Upper lobe of left lung (tissue), 6 donors: ENCODE measurements at regions not wholly inside any gene's neighbourhood (a gene's known extent, or its start where the extent isn't known, plus 50 kb on each side); places are given as distances from the start of the nearest gene placed in this dataset.

Source experiments
- ATAC-seq, 2 donors: fragments of 200-7000 bp; cut with Tn5 transposase; one replicate each; pipeline ENCODE4 v1.9.1; 2022; ENCODE audit warnings: mild to moderate bottlenecking in 2 of 2, moderate library complexity in 2 of 2; ENCODE audit not compliant: low FRiP score in 2 of 2
- DNase-seq, 2 donors: peaks; one replicate each; pipeline ENCODE4 v3.0.0-alpha.2; 2019 to 2020
- H3K27ac ChIP-seq, 4 donors: fragments of 200-600 bp; sonication (generic); one replicate each; pipeline ENCODE4 v1.5.1; 2016 to 2019
- H3K27me3 ChIP-seq, 4 donors: fragments of 200-600 bp; sonication (generic); one replicate each; pipeline ENCODE4 v1.5.1; 2017 to 2019
- H3K36me3 ChIP-seq, 4 donors: fragments of 200-600 bp; sonication (generic); one replicate each; pipeline ENCODE4 v1.5.1; 2016 to 2019
- H3K4me1 ChIP-seq, 4 donors: fragments of 200-600 bp; sonication (generic); one replicate each; pipeline ENCODE4 v1.5.1; 2018 to 2019
- H3K4me3 ChIP-seq, 4 donors: fragments of 200-600 bp; sonication (generic); one replicate each; pipeline ENCODE4 v1.5.1; 2017 to 2019; ENCODE audit warnings: mild to moderate bottlenecking in 2 of 4, moderate library complexity in 1 of 4
- H3K9me3 ChIP-seq, 4 donors: fragments of 200-600 bp; sonication (generic); one replicate each; pipeline ENCODE4 v1.5.1; 2018 to 2019
- CTCF ChIP-seq, 6 experiments: fragments of 450-650 bp in 4 of 6; fragments of 200-600 bp in 2 of 6; sonication (generic) in 2 of 6; IDR thresholded peaks; one replicate each; pipeline ENCODE4 v1.5.1; 2016 to 2019; ENCODE audit warnings: antibody characterized with exemption in 6 of 6
- EP300 ChIP-seq, 4 donors: sonication (generic); formaldehyde crosslinking; IDR thresholded peaks; one replicate each; pipeline ENCODE4 v1.5.1; 2017; ENCODE audit warnings: antibody characterized with exemption in 4 of 4, control low read depth in 2 of 4
- POLR2A ChIP-seq, 4 donors: fragments of 450-650 bp; IDR thresholded peaks; one replicate each; pipeline ENCODE4 v1.5.1; 2016 to 2017; ENCODE audit warnings: antibody characterized with exemption in 4 of 4, mild to moderate bottlenecking in 2 of 4
- POLR2AphosphoS5 ChIP-seq, 2 donors: sonication (generic); formaldehyde crosslinking; IDR thresholded peaks; one replicate each; pipeline ENCODE4 v1.5.1; 2017; ENCODE audit warnings: antibody characterized with exemption in 2 of 2
- WGBS, 2 donors: methylation state at CpG; one replicate each; pipeline ENCODE4 v1.1.5; 2017 to 2018; 5-methylcytosine and 5-hydroxymethylcytosine counted together
- donor health status: DM: no; HTN: no; CAD: no; lungs with moderate emphysema.
- donor health status: DM: no; HTN: yes; CAD: no; lungs with severe emphysema.

DNA sequence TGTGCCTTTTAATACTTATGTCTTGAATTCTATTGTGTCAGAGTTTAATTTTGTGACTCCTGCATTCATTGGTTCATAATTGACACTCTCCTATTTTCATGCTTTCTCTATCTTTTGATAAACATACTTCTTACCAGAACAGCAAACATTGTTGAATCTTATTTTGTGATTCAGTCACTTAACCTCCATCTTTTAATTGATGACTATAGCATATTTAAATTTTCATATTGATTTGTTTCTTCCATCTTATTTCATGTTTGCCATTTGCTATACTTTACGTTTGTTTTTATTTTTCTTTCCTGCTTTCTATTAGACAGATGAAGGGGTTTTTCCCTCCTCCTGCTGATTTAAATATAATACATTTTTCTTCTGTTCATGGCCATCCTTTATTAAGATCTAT lies 115.5 kb upstream of the FAM9A start:
- Histone ChIP-seq H3K4me1 (no peaks in the 10 kb centered on the region), H3K4me3 (no peak overlapping the region), H3K36me3 (no peaks in the 10 kb centered on the region), H3K27ac (no peak overlapping the region), H3K9me3 (no peaks in the 10 kb centered on the region), H3K27me3 (no peaks in the 10 kb centered on the region)
- TF ChIP-seq POLR2A (IDR thresholded peaks at IDR 0.05) (no peak), POLR2AphosphoS5 (IDR thresholded peaks at IDR 0.05) (no peak), EP300 (IDR thresholded peaks at IDR 0.05) (no peak), CTCF (IDR thresholded peaks at IDR 0.05) (no peak)
- DNase-seq (no peak), ATAC-seq (no peak)
- 45 to 78% methylated on average over 1 of the region's 1 CpG for WGBS, 2 donors

- 57% methylated on average over 4 of the region's 4 CpGs for WGBS, 2 donors
- H3K36me3 ChIP-seq, result no peaks in the 10 kb centered on the region
- DNase-seq (no peak), ATAC-seq (no peak)
- no peak overlapping the region for H3K27ac ChIP-seq
- TF ChIP-seq POLR2A (IDR thresholded peaks at IDR 0.05) (no peak), CTCF (IDR thresholded peaks at IDR 0.05) (no peak), POLR2AphosphoS5 (IDR thresholded peaks at IDR 0.05) (no peak), EP300 (IDR thresholded peaks at IDR 0.05) (no peak)
- H3K4me1 ChIP-seq, result no peaks in the 10 kb centered on the region
- H3K4me3 ChIP-seq, result no peak overlapping the region
- H3K27me3 ChIP-seq, result no peaks in the 10 kb centered on the region
- no peaks in the 10 kb centered on the region for H3K9me3 ChIP-seq
Observed at GRCh38 chrX:8914681-8915080, 113.5 kb upstream of the FAM9A start.

GRCh38 chrX:8913655-8914409 lies 112.6 kb upstream of the FAM9A start:
- Histone ChIP-seq H3K36me3 (no peaks in the 10 kb centered on the region), H3K27ac (no peak overlapping the region), H3K9me3 (no peaks in the 10 kb centered on the region), H3K4me3 (no peak overlapping the region), H3K27me3 (no peaks in the 10 kb centered on the region), H3K4me1 (no peaks in the 10 kb centered on the region)
- peak in 1 of 2 donors; percentile 82 for ATAC-seq
- DNase-seq, result no peak
- 72 to 76% methylated on average over 6 of the region's 6 CpGs for WGBS, 2 donors
- TF ChIP-seq POLR2AphosphoS5 (IDR thresholded peaks at IDR 0.05), result no peak
- no peak for TF ChIP-seq EP300 (IDR thresholded peaks at IDR 0.05)
- no peak for TF ChIP-seq CTCF (IDR thresholded peaks at IDR 0.05)
- no peak for TF ChIP-seq POLR2A (IDR thresholded peaks at IDR 0.05)

DNA sequence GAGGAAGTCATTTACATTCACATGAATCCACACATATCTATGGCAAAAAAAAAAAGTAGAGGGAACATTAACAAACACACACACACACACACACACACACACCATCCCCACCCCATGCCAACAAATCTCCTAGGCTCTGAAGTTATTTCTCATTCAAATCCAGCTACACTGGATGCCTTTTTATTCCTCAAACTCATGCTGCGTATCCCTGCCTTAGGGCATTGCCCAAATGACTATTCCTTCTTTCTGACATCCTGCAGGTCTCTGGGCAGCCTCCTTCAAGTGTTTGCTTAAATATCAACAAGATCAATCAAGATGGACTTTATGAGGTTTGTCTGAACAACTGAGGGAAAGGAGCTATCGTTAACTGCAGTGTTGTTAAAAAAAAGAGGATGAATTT lies 106.5 kb upstream of the FAM9A start:
- H3K27ac ChIP-seq, result no peak overlapping the region
- no peaks in the 10 kb centered on the region for H3K27me3 ChIP-seq
- TF ChIP-seq CTCF (IDR thresholded peaks at IDR 0.05) (no peak), EP300 (IDR thresholded peaks at IDR 0.05) (no peak), POLR2A (IDR thresholded peaks at IDR 0.05) (no peak), POLR2AphosphoS5 (IDR thresholded peaks at IDR 0.05) (no peak)
- no peak overlapping the region for H3K4me3 ChIP-seq
- no peaks in the 10 kb centered on the region for H3K9me3 ChIP-seq
- no peak for ATAC-seq
- WGBS, 2 donors, result 53 to 74% methylated on average over 2 of the region's 2 CpGs
- no peaks in the 10 kb centered on the region for H3K4me1 ChIP-seq
- no peak for DNase-seq
- H3K36me3 ChIP-seq, result no peaks in the 10 kb centered on the region
